ENCODE measurements at regions not wholly inside any gene's neighbourhood (a gene's known extent, or its start where the extent isn't known, plus 50 kb on each side); places are given as distances from the start of the nearest gene placed in this dataset.

DNA sequence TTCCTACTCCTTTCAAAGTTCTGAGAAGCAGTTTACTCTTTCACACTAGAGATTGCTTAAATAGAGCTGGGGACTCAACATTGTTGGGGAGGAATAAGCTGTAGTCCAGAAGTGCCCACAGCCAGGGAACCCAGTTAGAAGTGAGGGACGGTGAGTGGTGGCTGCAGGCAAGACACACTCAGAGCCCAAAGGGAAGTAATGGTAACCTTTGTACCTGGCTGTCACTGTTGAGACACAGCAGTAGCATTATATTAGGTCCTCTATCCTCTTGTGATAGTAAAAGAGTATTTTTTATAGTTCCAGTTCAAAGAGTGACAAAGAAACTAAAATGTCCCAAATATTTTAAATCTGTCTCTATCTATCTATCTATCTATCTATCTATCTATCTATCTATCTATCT lies 263.3 kb downstream of the TTC6 start:
- Mint-ChIP-seq H3K9me3 (peaks cover 2% of the 10 kb centered on the region; the same call in 1 of the 2 replicates), H3K4me1 (peaks cover 4% of the 10 kb centered on the region), H3K36me3 (no peaks in the 10 kb centered on the region), H3K27ac (no peak overlapping the region), H3K27me3 (ENCODE audit: low read depth) (0 out of 2 replicates have a peak, but pooled peaks cover 3% of the 10 kb centered on the region), H3K4me3 (no peak overlapping the region)
- ATAC-seq, result no peak
- TF ChIP-seq ZNF512 (CRISPR knock-in tag; IDR thresholded peaks at IDR 0.05; ENCODE audit: borderline replicate concordance) (no peak), SOX15 (CRISPR knock-in tag; IDR thresholded peaks at IDR 0.05) (no peak), ZBTB21 (CRISPR knock-in tag; IDR thresholded peaks at IDR 0.05; ENCODE audit: borderline replicate concordance) (no peak), RORB (CRISPR knock-in tag; IDR thresholded peaks at IDR 0.05) (no peak), ATF3 (CRISPR knock-in tag; conservative IDR thresholded peaks at IDR 0.05) (no peak), NFATC4 (CRISPR knock-in tag; IDR thresholded peaks at IDR 0.05) (no peak), CTCF (IDR thresholded peaks at IDR 0.05) (no peak), TP53 (CRISPR knock-in tag; IDR thresholded peaks at IDR 0.05) (no peak), ELF4 (CRISPR knock-in tag; IDR thresholded peaks at IDR 0.05; ENCODE audit: low read depth) (no peak)
- TF ChIP-seq, protein P1, sequence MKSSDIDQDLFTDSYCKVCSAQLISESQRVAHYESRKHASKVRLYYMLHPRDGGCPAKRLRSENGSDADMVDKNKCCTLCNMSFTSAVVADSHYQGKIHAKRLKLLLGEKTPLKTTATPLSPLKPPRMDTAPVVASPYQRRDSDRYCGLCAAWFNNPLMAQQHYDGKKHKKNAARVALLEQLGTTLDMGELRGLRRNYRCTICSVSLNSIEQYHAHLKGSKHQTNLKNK (CRISPR knock-in tag; IDR thresholded peaks at IDR 0.05), result no peak
- POLR2A ChIA-PET, result no interaction called here
- no peak for DNase-seq (ENCODE audit: low spot score)
- CTCF ChIA-PET, result interaction anchor here (1.3 kb wide), 1 partner anchor 150 kb away, joined by 4 read pairs; no protein-coding TSS in a partner anchor

GRCh38 chr14:37859177-37859576 lies 263.7 kb downstream of the TTC6 start:
- ATAC-seq (no peak), DNase-seq (ENCODE audit: low spot score) (no peak)
- H3K36me3 Mint-ChIP-seq, result no peaks in the 10 kb centered on the region
- H3K9me3 Mint-ChIP-seq, result peaks cover 4% of the 10 kb centered on the region; the same call in 1 of the 2 replicates
- POLR2A ChIA-PET, result no interaction called here
- CTCF ChIA-PET, result interaction anchor here (1.3 kb wide), 1 partner anchor 150 kb away, joined by 4 read pairs; no protein-coding TSS in a partner anchor
- H3K4me3 Mint-ChIP-seq, result no peak overlapping the region
- no peaks in the 10 kb centered on the region for H3K4me1 Mint-ChIP-seq
- H3K27me3 Mint-ChIP-seq (ENCODE audit: low read depth), result 0 out of 2 replicates have a peak, but pooled peaks cover 3% of the 10 kb centered on the region
- no peak overlapping the region for H3K27ac Mint-ChIP-seq
- TF ChIP-seq ZNF396 (CRISPR knock-in tag; IDR thresholded peaks at IDR 0.05; ENCODE audit: borderline replicate concordance), result no peak
- TF ChIP-seq, protein P2, sequence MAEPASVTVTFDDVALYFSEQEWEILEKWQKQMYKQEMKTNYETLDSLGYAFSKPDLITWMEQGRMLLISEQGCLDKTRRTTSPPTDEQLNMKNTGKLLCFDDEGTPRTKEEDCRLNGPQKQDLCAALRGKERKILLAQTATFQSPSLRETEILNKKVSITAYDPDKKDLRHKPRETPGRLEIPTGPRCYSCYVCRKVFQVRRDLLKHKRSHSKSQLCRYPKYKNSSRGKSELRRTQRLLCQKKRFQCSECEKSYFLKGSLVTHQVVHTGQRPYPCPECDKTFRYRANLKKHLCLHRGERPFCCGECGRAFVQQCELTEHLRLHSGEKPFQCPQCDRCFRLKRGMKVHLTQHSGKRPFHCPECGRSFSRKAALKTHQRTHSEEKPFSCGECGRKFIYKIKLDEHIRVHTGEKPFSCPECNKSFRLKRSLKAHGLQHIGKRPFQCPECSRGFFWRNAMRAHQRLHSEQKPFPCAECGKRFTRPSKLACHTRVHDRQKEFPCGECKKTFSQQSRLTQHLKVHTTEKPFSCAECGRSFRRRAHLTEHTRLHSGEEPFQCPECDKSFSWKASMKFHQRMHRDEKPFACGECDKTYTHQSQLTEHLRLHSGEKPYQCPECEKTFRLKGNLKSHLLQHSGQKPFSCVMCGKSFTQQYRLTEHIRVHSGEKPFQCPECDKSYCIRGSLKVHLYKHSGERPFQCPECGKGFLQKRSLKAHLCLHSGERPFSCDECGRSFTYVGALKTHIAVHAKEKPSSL (CRISPR knock-in tag; conservative IDR thresholded peaks at IDR 0.05), result no peak
- TF ChIP-seq ATF1 (CRISPR knock-in tag; IDR thresholded peaks at IDR 0.05), result no peak
- TF ChIP-seq RORB (CRISPR knock-in tag; IDR thresholded peaks at IDR 0.05), result no peak
- no peak for TF ChIP-seq MXD4 (CRISPR knock-in tag; IDR thresholded peaks at IDR 0.05; ENCODE audit: borderline replicate concordance)
- TF ChIP-seq, protein P3, sequence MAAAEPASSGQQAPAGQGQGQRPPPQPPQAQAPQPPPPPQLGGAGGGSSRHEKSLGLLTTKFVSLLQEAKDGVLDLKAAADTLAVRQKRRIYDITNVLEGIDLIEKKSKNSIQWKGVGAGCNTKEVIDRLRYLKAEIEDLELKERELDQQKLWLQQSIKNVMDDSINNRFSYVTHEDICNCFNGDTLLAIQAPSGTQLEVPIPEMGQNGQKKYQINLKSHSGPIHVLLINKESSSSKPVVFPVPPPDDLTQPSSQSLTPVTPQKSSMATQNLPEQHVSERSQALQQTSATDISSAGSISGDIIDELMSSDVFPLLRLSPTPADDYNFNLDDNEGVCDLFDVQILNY (CRISPR knock-in tag; IDR thresholded peaks at IDR 0.05), result no peak
- no peak for TF ChIP-seq ARID4B (CRISPR knock-in tag; IDR thresholded peaks at IDR 0.05; ENCODE audit: borderline replicate concordance)
- no peak for TF ChIP-seq ZNF219 (CRISPR knock-in tag; IDR thresholded peaks at IDR 0.05; ENCODE audit: borderline replicate concordance)
- TF ChIP-seq ETV6 (CRISPR knock-in tag; IDR thresholded peaks at IDR 0.05), result no peak
- TF ChIP-seq TCF7 (CRISPR knock-in tag; IDR thresholded peaks at IDR 0.05; ENCODE audit: low read depth), result no peak
- no peak for TF ChIP-seq FOXK1 (CRISPR knock-in tag; IDR thresholded peaks at IDR 0.05)
- TF ChIP-seq HMGXB4 (CRISPR knock-in tag; IDR thresholded peaks at IDR 0.05), result no peak

Measured in WTC11 (cell line).